RWPE1 (cell line): ENCODE measurements at regions not wholly inside any gene's neighbourhood (a gene's known extent, or its start where the extent isn't known, plus 50 kb on each side); places are given as distances from the start of the nearest gene placed in this dataset.
A peak's percentile ranks its signal among the peaks of the same experiment; 100 is the strongest.
"Not testable (repeated sequence)": the region's sequence is repeated elsewhere in the genome, so short reads cannot be mapped to it uniquely, and the experiment has no call there.

Experiments used
- CTCF ChIA-PET: fragments of 350-600 bp; sonication (Branson Sonifier 250); formaldehyde crosslinking; extraction: SDS; loops from one replicate; lab custom pipeline; 2021; lab: Yijun Ruan, JAX
- POLR2A ChIA-PET: fragments of 400-600 bp; formaldehyde crosslinking; extraction: SDS; loops from one replicate; lab custom pipeline; 2020; ENCODE audit warnings: antibody characterized with exemption; ENCODE audit not compliant: low non-redundant PET; lab: Yijun Ruan, JAX
- DNase-seq: peaks from one replicate; pipeline ENCODE4 v3.0.0; 2012; ENCODE audit warnings: low spot score
- H3K27ac ChIP-seq: fragments of 450-650 bp; 2 replicates; pipeline ENCODE4 v1.5.1; 2017
- TF ChIP-seq, protein P1 (sequence below): fragments of 450-650 bp; conservative IDR thresholded peaks from 2 replicates; pipeline ENCODE4 v1.5.1; 2017; ENCODE audit warnings: low read depth, mild to moderate bottlenecking

GRCh38 chr12:59425798-59426197 is 170.0 kb upstream of the SLC16A7 start:
- ChIA-PET POLR2A (no interaction called here), CTCF (interaction anchor here (0.6 kb wide), 1 partner anchor 64 kb away, joined by 3 read pairs; no protein-coding TSS in a partner anchor)
- DNase-seq = no peak
- H3K27ac ChIP-seq = no peak overlapping the region
- TF ChIP-seq, protein P1, sequence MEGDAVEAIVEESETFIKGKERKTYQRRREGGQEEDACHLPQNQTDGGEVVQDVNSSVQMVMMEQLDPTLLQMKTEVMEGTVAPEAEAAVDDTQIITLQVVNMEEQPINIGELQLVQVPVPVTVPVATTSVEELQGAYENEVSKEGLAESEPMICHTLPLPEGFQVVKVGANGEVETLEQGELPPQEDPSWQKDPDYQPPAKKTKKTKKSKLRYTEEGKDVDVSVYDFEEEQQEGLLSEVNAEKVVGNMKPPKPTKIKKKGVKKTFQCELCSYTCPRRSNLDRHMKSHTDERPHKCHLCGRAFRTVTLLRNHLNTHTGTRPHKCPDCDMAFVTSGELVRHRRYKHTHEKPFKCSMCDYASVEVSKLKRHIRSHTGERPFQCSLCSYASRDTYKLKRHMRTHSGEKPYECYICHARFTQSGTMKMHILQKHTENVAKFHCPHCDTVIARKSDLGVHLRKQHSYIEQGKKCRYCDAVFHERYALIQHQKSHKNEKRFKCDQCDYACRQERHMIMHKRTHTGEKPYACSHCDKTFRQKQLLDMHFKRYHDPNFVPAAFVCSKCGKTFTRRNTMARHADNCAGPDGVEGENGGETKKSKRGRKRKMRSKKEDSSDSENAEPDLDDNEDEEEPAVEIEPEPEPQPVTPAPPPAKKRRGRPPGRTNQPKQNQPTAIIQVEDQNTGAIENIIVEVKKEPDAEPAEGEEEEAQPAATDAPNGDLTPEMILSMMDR = no peak

GRCh38 chr12:59424666-59425065 is 171.2 kb upstream of the SLC16A7 start:
- CTCF ChIA-PET, DNase-seq, H3K27ac ChIP-seq, POLR2A ChIA-PET: not testable (repeated sequence)

- H3K27ac ChIP-seq = no peak overlapping the region
- TF ChIP-seq, protein P1 = no peak
- ChIA-PET CTCF (no interaction called here), POLR2A (no interaction called here)
- DNase-seq = no peak
Observed at GRCh38 chr12:59414051-59414450, 181.8 kb upstream of the SLC16A7 start.

DNA sequence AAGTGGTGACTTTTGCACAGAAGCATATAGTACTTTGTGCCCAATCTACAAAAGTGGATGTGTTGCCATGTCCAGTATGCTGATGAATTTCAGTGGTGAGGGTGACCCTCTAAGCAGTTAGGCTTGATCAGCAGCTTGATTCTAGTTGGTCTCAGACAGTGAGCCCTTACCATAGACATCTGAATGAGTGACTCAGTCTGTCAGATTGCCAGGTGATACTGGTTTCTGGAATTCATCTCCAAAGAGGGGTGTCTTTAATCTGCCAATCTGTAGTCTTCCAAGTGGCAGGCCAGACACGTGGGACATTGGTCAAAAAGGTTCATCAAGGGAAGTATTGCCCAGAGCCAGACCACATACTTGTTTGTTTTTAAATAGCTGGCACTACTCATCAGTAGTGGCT is 187.4 kb upstream of the SLC16A7 start:
- H3K27ac ChIP-seq = no peak overlapping the region
- TF ChIP-seq, protein P1 = no peak
- POLR2A ChIA-PET = no interaction called here
- peak; percentile 3 for DNase-seq
- CTCF ChIA-PET = no interaction called here

- H3K27ac ChIP-seq = no peak overlapping the region
- DNase-seq = no peak
- CTCF ChIA-PET = interaction anchor here (0.7 kb wide), 1 partner anchor 294 kb away, joined by 4 read pairs; no protein-coding TSS in a partner anchor
- TF ChIP-seq, protein P1 = no peak
- POLR2A ChIA-PET = no interaction called here
Observed at GRCh38 chr12:59407799-59408198, 188.0 kb upstream of the SLC16A7 start.

GRCh38 chr12:59405992-59406391 is 189.8 kb upstream of the SLC16A7 start:
- CTCF ChIA-PET = no interaction called here
- no peak for DNase-seq
- TF ChIP-seq, protein P1 = no peak
- POLR2A ChIA-PET = no interaction called here
- no peak overlapping the region for H3K27ac ChIP-seq

- no peak for DNase-seq
- TF ChIP-seq, protein P1 = no peak
- POLR2A ChIA-PET = no interaction called here
- no peak overlapping the region for H3K27ac ChIP-seq
- CTCF ChIA-PET = interaction anchor here (0.6 to 1.5 kb wide), 4 partner anchors 15 to 1090 kb away, joined by 3 to 4 read pairs (median 3); no protein-coding TSS in a partner anchor
Observed at GRCh38 chr12:59404109-59404650, 191.6 kb upstream of the SLC16A7 start.
